ENCODE measurements at regions not wholly inside any gene's neighbourhood (a gene's known extent, or its start where the extent isn't known, plus 50 kb on each side); places are given as distances from the start of the nearest gene placed in this dataset.

GRCh38 chr3:166422556-166422955, 585.3 kb upstream of the BCHE start:
- TF ChIP-seq POLR2AphosphoS5 (IDR thresholded peaks at IDR 0.05; ENCODE audit: low read depth, low read length) = no peak
- no peak for TF ChIP-seq TAF1 (IDR thresholded peaks at IDR 0.05; ENCODE audit: borderline replicate concordance, low read depth, low read length)
- DNase-seq (ENCODE audit: insufficient read length) (no peak), FAIRE-seq (no peak)

- DNase-seq (ENCODE audit: insufficient read length) (no peak), FAIRE-seq (no peak)
- TF ChIP-seq POLR2A (IDR thresholded peaks at IDR 0.05; ENCODE audit: low read depth, low read length) (no peak), TAF1 (IDR thresholded peaks at IDR 0.05; ENCODE audit: borderline replicate concordance, low read depth, low read length) (no peak), POLR2AphosphoS5 (IDR thresholded peaks at IDR 0.05; ENCODE audit: low read depth, low read length) (no peak)
These were observed 582.8 kb upstream of the BCHE start for GRCh38 chr3:166420071-166420470.

GRCh38 chr3:166405896-166406295, 568.7 kb upstream of the BCHE start:
- FAIRE-seq = no peak
- TF ChIP-seq POLR2A (IDR thresholded peaks at IDR 0.05; ENCODE audit: low read depth, low read length) (no peak), TAF1 (IDR thresholded peaks at IDR 0.05; ENCODE audit: borderline replicate concordance, low read depth, low read length) (no peak), POLR2AphosphoS5 (IDR thresholded peaks at IDR 0.05; ENCODE audit: low read depth, low read length) (no peak)
- DNase-seq (ENCODE audit: insufficient read length) = no peak

GRCh38 chr3:166405465-166405864, 568.2 kb upstream of the BCHE start:
- FAIRE-seq = no peak
- no peak for DNase-seq (ENCODE audit: insufficient read length)

GRCh38 chr3:166390303-166390702, 553.1 kb upstream of the BCHE start:
- no peak for FAIRE-seq
- no peak for TF ChIP-seq POLR2A (IDR thresholded peaks at IDR 0.05; ENCODE audit: low read depth, low read length)
- TF ChIP-seq POLR2AphosphoS5 (IDR thresholded peaks at IDR 0.05; ENCODE audit: low read depth, low read length) = no peak
- no peak for TF ChIP-seq TAF1 (IDR thresholded peaks at IDR 0.05; ENCODE audit: borderline replicate concordance, low read depth, low read length)
- no peak for DNase-seq (ENCODE audit: insufficient read length)

More at GRCh38 chr3:166405465-166405864, 568.2 kb upstream of the BCHE start:
- TF ChIP-seq POLR2A (IDR thresholded peaks at IDR 0.05; ENCODE audit: low read depth, low read length) (no peak), TAF1 (IDR thresholded peaks at IDR 0.05; ENCODE audit: borderline replicate concordance, low read depth, low read length) (no peak), POLR2AphosphoS5 (IDR thresholded peaks at IDR 0.05; ENCODE audit: low read depth, low read length) (no peak)

GRCh38 chr3:166388321-166388720, 551.1 kb upstream of the BCHE start:
- DNase-seq (ENCODE audit: insufficient read length) (no peak), FAIRE-seq (no peak)
- TF ChIP-seq POLR2AphosphoS5 (IDR thresholded peaks at IDR 0.05; ENCODE audit: low read depth, low read length) (no peak), TAF1 (IDR thresholded peaks at IDR 0.05; ENCODE audit: borderline replicate concordance, low read depth, low read length) (no peak), POLR2A (IDR thresholded peaks at IDR 0.05; ENCODE audit: low read depth, low read length) (no peak)

GRCh38 chr3:166372571-166373106, 535.4 kb upstream of the BCHE start:
- FAIRE-seq (no peak), DNase-seq (ENCODE audit: insufficient read length) (no peak)
- TF ChIP-seq TAF1 (IDR thresholded peaks at IDR 0.05; ENCODE audit: borderline replicate concordance, low read depth, low read length) = no peak

- FAIRE-seq (no peak), DNase-seq (ENCODE audit: insufficient read length) (no peak)
- TF ChIP-seq POLR2AphosphoS5 (IDR thresholded peaks at IDR 0.05; ENCODE audit: low read depth, low read length) (no peak), POLR2A (IDR thresholded peaks at IDR 0.05; ENCODE audit: low read depth, low read length) (no peak), TAF1 (IDR thresholded peaks at IDR 0.05; ENCODE audit: borderline replicate concordance, low read depth, low read length) (no peak)
These were observed 530.8 kb upstream of the BCHE start for GRCh38 chr3:166367947-166368533.

- TF ChIP-seq TAF1 (IDR thresholded peaks at IDR 0.05; ENCODE audit: borderline replicate concordance, low read depth, low read length) (no peak), POLR2AphosphoS5 (IDR thresholded peaks at IDR 0.05; ENCODE audit: low read depth, low read length) (no peak), POLR2A (IDR thresholded peaks at IDR 0.05; ENCODE audit: low read depth, low read length) (no peak)
- DNase-seq (ENCODE audit: insufficient read length) = no peak
- FAIRE-seq = no peak
These were observed 525.5 kb upstream of the BCHE start for GRCh38 chr3:166362698-166363097.

- TF ChIP-seq POLR2A (IDR thresholded peaks at IDR 0.05; ENCODE audit: low read depth, low read length) = no peak
- no peak for TF ChIP-seq POLR2AphosphoS5 (IDR thresholded peaks at IDR 0.05; ENCODE audit: low read depth, low read length)
- no peak for TF ChIP-seq TAF1 (IDR thresholded peaks at IDR 0.05; ENCODE audit: borderline replicate concordance, low read depth, low read length)
- DNase-seq (ENCODE audit: insufficient read length) (no peak), FAIRE-seq (no peak)
These were observed 523.5 kb upstream of the BCHE start for GRCh38 chr3:166360720-166361119.

- no peak for FAIRE-seq
- no peak for DNase-seq (ENCODE audit: insufficient read length)
- no peak for TF ChIP-seq POLR2AphosphoS5 (IDR thresholded peaks at IDR 0.05; ENCODE audit: low read depth, low read length)
- TF ChIP-seq TAF1 (IDR thresholded peaks at IDR 0.05; ENCODE audit: borderline replicate concordance, low read depth, low read length) = no peak
- TF ChIP-seq POLR2A (IDR thresholded peaks at IDR 0.05; ENCODE audit: low read depth, low read length) = no peak
These were observed 514.2 kb upstream of the BCHE start for GRCh38 chr3:166351461-166351860.

GRCh38 chr3:166340604-166341266, 503.5 kb upstream of the BCHE start:
- no peak for FAIRE-seq
- DNase-seq (ENCODE audit: insufficient read length) = no peak
- TF ChIP-seq TAF1 (IDR thresholded peaks at IDR 0.05; ENCODE audit: borderline replicate concordance, low read depth, low read length) (no peak), POLR2AphosphoS5 (IDR thresholded peaks at IDR 0.05; ENCODE audit: low read depth, low read length) (no peak), POLR2A (IDR thresholded peaks at IDR 0.05; ENCODE audit: low read depth, low read length) (no peak)

Measured in GM12892 (cell line).